ENCODE measurements at regions not wholly inside any gene's neighbourhood (a gene's known extent, or its start where the extent isn't known, plus 50 kb on each side); places are given as distances from the start of the nearest gene placed in this dataset.
"Not testable (repeated sequence)": the region's sequence is repeated elsewhere in the genome, so short reads cannot be mapped to it uniquely, and the experiment has no call there.

DNA sequence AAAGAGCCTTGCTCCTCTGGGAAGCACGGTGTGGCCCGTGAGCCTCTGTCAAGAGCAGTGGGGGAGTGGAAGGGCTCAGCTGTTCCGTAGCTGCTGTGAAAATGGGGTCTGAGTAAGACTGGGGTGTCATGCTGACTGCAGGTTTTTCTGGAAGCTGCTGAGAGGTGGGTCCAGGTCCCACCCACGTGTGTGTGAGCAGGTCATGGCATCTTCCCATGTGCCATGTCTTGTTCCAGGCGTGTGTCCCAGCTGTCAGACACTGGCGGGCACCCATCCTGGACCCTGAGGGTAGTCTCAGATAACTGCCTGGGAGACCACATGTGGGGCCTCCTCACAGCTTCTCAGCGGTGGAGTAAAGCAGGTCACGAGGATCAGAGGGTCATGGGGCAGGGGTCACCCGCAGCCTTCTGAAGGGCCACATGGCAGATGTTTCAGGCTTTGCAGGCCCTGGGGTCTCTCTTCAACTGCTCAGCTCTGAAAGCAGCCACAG, 92.9 kb downstream of the NPIPB11 start:
- TF ChIP-seq CTCF (conservative IDR thresholded peaks at IDR 0.05; ENCODE audit: low read length): no peak
- H3K4me3 ChIP-seq (ENCODE audit: low read length): no peak overlapping the region
- no peak for DNase-seq (ENCODE audit: low read depth)

DNA sequence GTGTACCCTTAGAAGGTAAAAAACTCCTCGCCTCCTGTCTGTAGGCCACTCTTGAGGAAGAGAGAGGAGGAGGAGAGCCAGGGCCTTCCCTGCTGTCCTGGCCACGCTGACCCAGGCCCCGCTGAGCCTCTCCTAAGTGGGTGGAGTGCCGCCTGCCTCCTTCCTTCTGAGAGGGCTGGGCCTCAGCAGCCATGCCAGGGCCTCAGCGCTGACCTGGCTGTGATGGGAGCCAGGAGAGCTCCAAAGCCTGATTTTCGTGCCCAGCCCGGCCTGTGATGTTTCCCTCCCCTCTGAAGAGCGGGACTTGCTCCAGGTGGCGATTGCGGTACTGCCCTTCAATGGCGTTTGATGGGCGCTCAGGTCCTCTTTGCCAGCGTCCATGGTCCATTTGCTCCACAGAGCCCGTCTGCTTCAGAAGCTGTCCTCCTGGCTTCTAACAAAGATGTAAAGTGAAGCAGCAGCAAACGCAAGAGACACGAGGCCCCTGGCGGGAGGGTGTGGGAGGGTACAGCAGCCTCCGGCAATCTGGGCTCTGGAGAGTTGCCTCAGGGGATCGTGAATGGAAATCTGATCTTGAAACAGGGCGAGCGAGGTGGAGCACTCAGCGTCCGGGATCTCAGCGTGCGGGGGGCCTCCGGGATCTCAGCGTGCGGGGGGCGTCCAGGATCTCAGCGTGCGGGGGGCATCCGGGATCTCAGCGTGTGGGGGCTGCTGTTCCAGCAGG, 93.5 kb downstream of the NPIPB11 start:
- no peak for DNase-seq (ENCODE audit: low read depth)
- H3K4me3 ChIP-seq (ENCODE audit: low read length): no peak overlapping the region
- no peak for TF ChIP-seq CTCF (conservative IDR thresholded peaks at IDR 0.05; ENCODE audit: low read length)

DNA sequence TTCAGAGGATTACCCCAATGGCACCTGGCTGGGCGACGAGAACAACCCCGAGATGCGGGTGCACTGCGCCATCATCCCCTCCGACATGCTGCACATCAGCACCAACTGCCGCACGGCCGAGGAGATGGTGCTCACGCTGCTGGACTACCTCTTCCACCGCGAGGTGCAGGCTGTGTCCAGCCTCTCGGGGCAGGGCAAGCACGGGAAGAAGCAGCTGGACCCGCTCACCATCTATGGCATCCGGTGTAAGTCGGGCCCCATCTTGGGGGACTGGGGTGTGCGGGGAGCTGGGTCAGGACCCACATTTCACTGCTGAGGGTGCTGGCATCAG, 94.2 kb downstream of the NPIPB11 start:
- not testable (repeated sequence) for DNase-seq (ENCODE audit: low read depth); H3K4me3 ChIP-seq (ENCODE audit: low read length)

- DNase-seq (ENCODE audit: low read depth): no peak
- TF ChIP-seq CTCF (conservative IDR thresholded peaks at IDR 0.05; ENCODE audit: low read length): no peak
- H3K4me3 ChIP-seq (ENCODE audit: low read length): no peak overlapping the region
These were observed 94.8 kb downstream of the NPIPB11 start for GRCh38 chr16:29311461-29312344.

DNA sequence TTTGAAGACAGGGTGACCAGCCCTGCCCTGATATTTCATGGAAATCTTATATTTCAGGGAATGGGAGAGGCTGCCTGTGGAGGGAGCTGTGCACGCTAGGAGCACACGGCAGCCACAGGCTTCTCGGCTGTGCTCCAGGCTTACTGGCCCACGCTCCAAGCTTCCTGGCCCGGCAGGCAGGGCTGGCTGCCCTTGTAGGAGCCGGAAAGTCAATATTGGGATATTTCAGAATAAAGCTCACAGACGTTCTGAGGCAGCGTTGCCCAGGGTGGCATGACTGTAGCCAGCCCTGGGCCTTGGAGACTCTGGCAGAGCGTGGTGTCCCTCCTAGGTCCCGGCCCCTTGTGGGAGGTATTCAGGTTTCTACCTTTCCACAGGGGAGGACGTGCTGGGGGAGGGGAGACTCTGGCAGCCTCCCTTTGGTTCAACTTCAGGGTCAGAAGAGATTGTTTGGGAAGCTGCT, 95.6 kb downstream of the NPIPB11 start:
- peak; percentile 36 for TF ChIP-seq CTCF (conservative IDR thresholded peaks at IDR 0.05; ENCODE audit: low read length)
- no peak overlapping the region for H3K4me3 ChIP-seq (ENCODE audit: low read length)
- peak; percentile 49 for DNase-seq (ENCODE audit: low read depth)

DNA sequence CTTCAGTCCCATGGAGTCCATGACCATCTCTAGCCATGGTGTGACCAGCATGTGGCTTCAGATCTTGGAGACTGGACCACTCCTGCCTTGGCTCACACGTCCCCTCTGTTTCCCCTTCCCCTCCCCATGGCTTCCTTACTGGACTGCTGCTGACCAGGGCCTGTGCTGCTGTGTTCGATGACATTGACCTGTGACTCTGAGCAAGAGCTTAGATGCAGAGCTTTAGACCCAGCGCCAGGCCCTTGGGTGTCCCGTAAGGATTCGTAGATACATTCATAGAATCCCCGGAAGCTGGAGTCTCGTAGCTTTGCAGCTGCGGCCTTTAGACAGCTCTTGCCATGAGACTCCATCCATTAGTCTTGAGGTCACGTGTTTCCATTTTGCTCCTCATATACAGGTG, 96.3 kb downstream of the NPIPB11 start:
- DNase-seq (ENCODE audit: low read depth); H3K4me3 ChIP-seq (ENCODE audit: low read length): not testable (repeated sequence)

GRCh38 chr16:29309601-29310000, 96.9 kb downstream of the NPIPB11 start:
- not testable (repeated sequence) for H3K4me3 ChIP-seq (ENCODE audit: low read length); DNase-seq (ENCODE audit: low read depth)

- no peak for TF ChIP-seq CTCF (conservative IDR thresholded peaks at IDR 0.05; ENCODE audit: low read length)
- H3K4me3 ChIP-seq (ENCODE audit: low read length): no peak overlapping the region
- no peak for DNase-seq (ENCODE audit: low read depth)
These were observed 97.6 kb downstream of the NPIPB11 start for GRCh38 chr16:29308644-29309546.
